Natural killer cell treated with Interleukin-12 subunit alpha and Interleukin-12 subunit beta and Interleukin-15 and Interleukin-18, amount 100 ng/mL, for 72 hours (primary cell): ENCODE measurements at regions not wholly inside any gene's neighbourhood (a gene's known extent, or its start where the extent isn't known, plus 50 kb on each side); places are given as distances from the start of the nearest gene placed in this dataset.
A peak's percentile ranks its signal among the peaks of the same experiment; 100 is the strongest.

Source experiments
- ATAC-seq, 2 donors: fragments of 150-1000 bp; cut with Tn5 transposase in 1 of 2; sonication (Bioruptor Pico), chemical (Tn5 transposase) in 1 of 2; 2 replicates each; pipeline ENCODE4 v1.10.0; 2021
- DNase-seq: peaks from one replicate; pipeline ENCODE4 v3.0.0; 2022; ENCODE audit warnings: low spot score
- H3K27ac Mint-ChIP-seq, 2 donors: 1 replicate in 1 of 2; 2 replicates in 1 of 2; pipeline ENCODE4 v1.8.0; 2022; ENCODE audit warnings: mixed read lengths in 2 of 2, mild to moderate bottlenecking in 1 of 2, moderate library complexity in 1 of 2
- H3K27me3 Mint-ChIP-seq, 2 donors: 1 replicate in 1 of 2; 2 replicates in 1 of 2; pipeline ENCODE4 v1.8.0; 2022; ENCODE audit warnings: mixed read lengths in 2 of 2
- H3K36me3 Mint-ChIP-seq: one replicate; pipeline ENCODE4 v1.8.0; 2022; ENCODE audit warnings: mixed read lengths
- H3K4me1 Mint-ChIP-seq, 2 donors: 1 replicate in 1 of 2; 2 replicates in 1 of 2; pipeline ENCODE4 v1.8.0; 2022; ENCODE audit warnings: low read depth in 2 of 2, mixed read lengths in 2 of 2, mild to moderate bottlenecking in 1 of 2
- H3K4me3 Mint-ChIP-seq: one replicate; pipeline ENCODE4 v1.8.0; 2022; ENCODE audit warnings: mixed read lengths
- H3K9me3 Mint-ChIP-seq: 2 replicates; pipeline ENCODE4 v1.8.0; 2022; ENCODE audit warnings: mixed read lengths

- DNase-seq (no peak), ATAC-seq (no peak)
- Mint-ChIP-seq H3K27me3 (no peaks in the 10 kb centered on the region), H3K4me1 (no peaks in the 10 kb centered on the region), H3K27ac (no peak overlapping the region), H3K36me3 (no peaks in the 10 kb centered on the region), H3K9me3 (peaks cover 16% of the 10 kb centered on the region), H3K4me3 (no peak overlapping the region)
These were observed 213.2 kb downstream of the KCNJ3 start for GRCh38 chr2:154911729-154912128.

GRCh38 chr2:154910701-154911100 is 212.2 kb downstream of the KCNJ3 start:
- H3K4me1 Mint-ChIP-seq = no peaks in the 10 kb centered on the region
- no peak overlapping the region for H3K4me3 Mint-ChIP-seq
- peaks cover 11% of the 10 kb centered on the region for H3K9me3 Mint-ChIP-seq
- no peak for ATAC-seq
- H3K36me3 Mint-ChIP-seq = no peaks in the 10 kb centered on the region
- DNase-seq = no peak
- H3K27me3 Mint-ChIP-seq = no peaks in the 10 kb centered on the region
- H3K27ac Mint-ChIP-seq = no peak overlapping the region

- Mint-ChIP-seq H3K4me1 (no peaks in the 10 kb centered on the region), H3K36me3 (no peaks in the 10 kb centered on the region), H3K9me3 (peaks cover 15% of the 10 kb centered on the region), H3K4me3 (no peak overlapping the region), H3K27ac (no peak overlapping the region), H3K27me3 (no peaks in the 10 kb centered on the region)
- DNase-seq = no peak
- ATAC-seq = peak in 1 of 2 donors; percentile 36
These were observed 209.8 kb downstream of the KCNJ3 start for GRCh38 chr2:154908327-154908726.
